ENCODE measurements at regions not wholly inside any gene's neighbourhood (a gene's known extent, or its start where the extent isn't known, plus 50 kb on each side); places are given as distances from the start of the nearest gene placed in this dataset.

DNA sequence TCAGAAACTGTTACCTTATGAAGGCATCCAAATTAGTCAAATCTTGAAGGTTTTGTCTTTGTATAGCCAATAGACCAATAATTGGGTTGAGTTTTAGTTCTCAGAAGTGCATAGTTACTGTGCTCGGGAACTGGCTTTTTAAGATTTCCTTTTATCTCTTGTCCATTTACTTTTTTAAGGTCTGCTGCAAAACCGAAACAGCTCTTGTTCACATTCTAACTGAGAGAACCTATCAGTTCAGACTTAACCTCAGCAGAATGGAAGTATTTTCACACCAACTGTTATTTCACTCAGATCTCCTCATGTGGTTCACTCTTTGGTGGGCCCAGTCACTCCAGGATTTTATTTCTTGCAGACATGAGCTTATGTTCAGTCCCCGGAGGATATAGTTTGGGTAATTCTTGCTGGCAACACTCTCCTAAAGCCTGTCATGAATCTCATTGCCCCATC is 55.5 kb downstream of the TPBG start:
- no peak for TF ChIP-seq CTCF (IDR thresholded peaks at IDR 0.05; ENCODE audit: low read depth, low read length)
- DNase-seq (ENCODE audit: extremely low read depth, low read depth), result no peak

DNA sequence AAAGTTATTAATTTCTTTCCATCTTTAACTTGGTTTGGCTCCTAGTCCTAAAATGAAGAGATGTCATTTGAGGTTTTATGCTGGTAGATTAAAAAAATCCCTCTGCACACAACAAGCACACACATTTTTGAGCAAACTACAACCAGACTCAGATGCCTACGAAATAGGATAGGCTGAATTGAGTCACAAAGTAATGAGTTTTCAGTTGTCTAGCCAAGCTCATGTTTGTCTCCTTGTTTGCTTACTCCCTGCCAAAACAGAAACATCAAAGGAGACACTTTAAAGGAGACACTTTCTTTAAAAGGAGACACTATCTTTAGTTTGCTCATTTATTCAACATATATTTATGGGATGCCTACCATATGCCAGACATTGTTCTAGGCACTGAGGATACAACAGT is 56.2 kb downstream of the TPBG start:
- no peak for DNase-seq (ENCODE audit: extremely low read depth, low read depth)
- TF ChIP-seq CTCF (IDR thresholded peaks at IDR 0.05; ENCODE audit: low read depth, low read length), result no peak

- no peak for DNase-seq (ENCODE audit: extremely low read depth, low read depth)
These were observed 67.0 kb downstream of the TPBG start for GRCh38 chr6:82430611-82431010.

GRCh38 chr6:82436740-82437139 is 73.1 kb downstream of the TPBG start:
- no peak for DNase-seq (ENCODE audit: extremely low read depth, low read depth)
- TF ChIP-seq CTCF (IDR thresholded peaks at IDR 0.05; ENCODE audit: low read depth, low read length), result no peak

More at GRCh38 chr6:82430611-82431010, 67.0 kb downstream of the TPBG start:
- TF ChIP-seq CTCF (IDR thresholded peaks at IDR 0.05; ENCODE audit: low read depth, low read length), result no peak

DNA sequence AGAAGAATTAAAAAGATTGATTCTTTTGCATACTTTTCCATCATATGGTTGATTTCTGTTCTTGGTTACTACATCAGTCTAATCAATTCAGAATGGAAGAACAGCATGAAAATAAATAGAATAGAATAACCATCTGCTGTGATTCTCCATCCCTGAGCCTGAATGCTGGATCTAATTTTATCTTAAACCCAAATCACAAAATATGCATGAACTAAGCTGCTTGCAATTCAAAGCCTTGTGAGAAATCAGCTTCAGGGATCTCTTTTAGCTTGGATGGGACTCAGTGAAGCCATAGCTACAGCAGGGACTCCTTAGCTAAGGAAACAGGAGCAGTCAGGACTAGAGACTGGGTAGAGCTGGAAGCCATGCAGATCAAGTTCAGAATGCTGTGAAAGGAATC is 74.1 kb downstream of the TPBG start:
- no peak for DNase-seq (ENCODE audit: extremely low read depth, low read depth)
- no peak for TF ChIP-seq CTCF (IDR thresholded peaks at IDR 0.05; ENCODE audit: low read depth, low read length)

GRCh38 chr6:82441047-82441855 is 77.6 kb downstream of the TPBG start:
- DNase-seq (ENCODE audit: extremely low read depth, low read depth), result no peak
- TF ChIP-seq CTCF (IDR thresholded peaks at IDR 0.05; ENCODE audit: low read depth, low read length), result no peak

DNA sequence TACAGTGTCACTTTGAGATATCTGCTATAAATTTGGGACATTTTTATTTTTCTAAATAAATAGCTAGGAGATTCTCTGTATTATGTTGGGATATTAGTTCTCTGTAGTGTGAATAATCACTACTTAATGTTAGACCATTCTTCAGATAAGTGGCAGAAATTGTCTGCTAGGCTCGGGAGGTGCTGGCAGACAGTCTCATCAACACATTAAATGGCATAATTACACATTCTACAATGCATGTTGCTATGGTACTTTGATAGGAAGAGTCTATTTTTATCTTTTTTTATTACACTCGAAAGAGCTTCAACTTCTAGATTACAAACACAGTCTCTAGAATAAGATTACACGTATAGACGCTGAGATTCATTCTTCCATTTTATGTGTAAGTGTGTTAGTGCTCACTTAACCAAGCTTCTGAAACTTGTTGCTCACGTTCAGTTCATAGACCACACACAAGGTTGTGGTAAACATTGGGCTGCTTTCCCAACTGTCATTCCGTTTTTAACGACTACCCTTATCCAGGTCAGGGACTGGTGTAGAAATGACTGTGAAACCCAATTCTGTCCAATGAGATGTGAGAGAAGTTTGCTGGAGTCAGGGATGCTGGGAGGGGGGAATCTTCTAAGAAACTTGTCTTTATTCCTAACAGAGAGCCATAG is 78.6 kb downstream of the TPBG start:
- no peak for TF ChIP-seq CTCF (IDR thresholded peaks at IDR 0.05; ENCODE audit: low read depth, low read length)

More for the DNA sequence above, 78.6 kb downstream of the TPBG start:
- no peak for DNase-seq (ENCODE audit: extremely low read depth, low read depth)
